ENCODE measurements at regions not wholly inside any gene's neighbourhood (a gene's known extent, or its start where the extent isn't known, plus 50 kb on each side); places are given as distances from the start of the nearest gene placed in this dataset.

DNA sequence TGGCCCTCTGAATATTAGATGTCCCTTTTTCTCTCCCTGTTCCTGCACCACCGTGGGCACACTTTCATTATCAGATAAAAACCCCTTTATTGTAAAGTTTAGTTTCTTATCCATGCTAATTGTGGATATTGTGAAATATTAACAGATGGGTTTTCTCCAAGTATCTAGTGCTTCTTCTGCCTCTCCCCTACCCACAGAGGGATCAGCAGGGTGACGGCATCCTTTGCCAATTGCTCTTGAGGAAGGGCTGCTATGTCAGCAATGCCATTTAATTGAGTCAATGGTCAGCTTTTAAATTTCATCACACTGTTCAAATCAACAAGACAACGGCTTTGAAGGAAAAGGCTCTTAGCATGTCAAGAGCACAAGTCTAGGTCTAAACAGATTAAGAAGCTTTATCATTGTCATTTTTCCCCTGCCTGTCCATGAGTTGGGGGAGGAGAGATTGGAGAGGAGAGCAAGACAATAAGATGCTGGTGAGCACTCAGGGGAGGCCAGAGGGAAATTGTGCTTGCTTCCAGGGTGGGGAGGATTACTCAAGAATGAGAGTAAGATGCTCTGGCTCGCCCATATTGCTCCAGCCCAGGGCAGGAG is 443.0 kb upstream of the CCL2 start:
- H3K27ac ChIP-seq, result no peak overlapping the region
- WGBS, 2 donors, result 62% methylated on average over 4 of the region's 4 CpGs
- no peak overlapping the region for H3K4me3 ChIP-seq (replicated peaks in 1 of 3)
- no peaks in the 10 kb centered on the region for H3K36me3 ChIP-seq
- no peaks in the 10 kb centered on the region for H3K9me3 ChIP-seq
- no peaks in the 10 kb centered on the region for H3K27me3 ChIP-seq
- no peak for TF ChIP-seq POLR2A (IDR thresholded peaks at IDR 0.05)
- TF ChIP-seq, protein P1, sequence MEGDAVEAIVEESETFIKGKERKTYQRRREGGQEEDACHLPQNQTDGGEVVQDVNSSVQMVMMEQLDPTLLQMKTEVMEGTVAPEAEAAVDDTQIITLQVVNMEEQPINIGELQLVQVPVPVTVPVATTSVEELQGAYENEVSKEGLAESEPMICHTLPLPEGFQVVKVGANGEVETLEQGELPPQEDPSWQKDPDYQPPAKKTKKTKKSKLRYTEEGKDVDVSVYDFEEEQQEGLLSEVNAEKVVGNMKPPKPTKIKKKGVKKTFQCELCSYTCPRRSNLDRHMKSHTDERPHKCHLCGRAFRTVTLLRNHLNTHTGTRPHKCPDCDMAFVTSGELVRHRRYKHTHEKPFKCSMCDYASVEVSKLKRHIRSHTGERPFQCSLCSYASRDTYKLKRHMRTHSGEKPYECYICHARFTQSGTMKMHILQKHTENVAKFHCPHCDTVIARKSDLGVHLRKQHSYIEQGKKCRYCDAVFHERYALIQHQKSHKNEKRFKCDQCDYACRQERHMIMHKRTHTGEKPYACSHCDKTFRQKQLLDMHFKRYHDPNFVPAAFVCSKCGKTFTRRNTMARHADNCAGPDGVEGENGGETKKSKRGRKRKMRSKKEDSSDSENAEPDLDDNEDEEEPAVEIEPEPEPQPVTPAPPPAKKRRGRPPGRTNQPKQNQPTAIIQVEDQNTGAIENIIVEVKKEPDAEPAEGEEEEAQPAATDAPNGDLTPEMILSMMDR (IDR thresholded peaks at IDR 0.05), result no peak
- H3K4me1 ChIP-seq, result no peaks in the 10 kb centered on the region
- no peak for DNase-seq
- intact Hi-C loops (cut with DNase I), result no loop called here

DNA sequence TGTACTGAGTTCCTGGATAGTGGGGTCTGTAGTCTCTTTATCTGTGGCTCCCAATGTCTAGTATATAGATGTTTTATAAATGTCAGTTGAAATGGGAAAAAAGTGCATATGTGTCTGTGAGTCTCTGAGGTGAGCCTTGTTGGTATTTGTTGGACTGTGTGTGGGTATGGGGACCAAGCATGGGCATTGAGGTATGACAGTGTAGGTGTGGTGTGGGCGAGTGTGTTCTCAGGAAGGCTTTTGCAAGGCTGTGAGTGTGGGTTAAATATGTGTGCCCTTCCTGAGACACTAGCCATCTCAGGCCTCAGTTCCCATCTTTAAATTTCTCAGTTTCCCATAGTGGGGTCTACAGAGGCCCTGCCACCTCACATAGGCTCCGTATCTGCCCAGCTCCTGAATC is 440.2 kb upstream of the CCL2 start:
- peaks cover 3% of the 10 kb centered on the region for H3K27me3 ChIP-seq
- no peak overlapping the region for H3K27ac ChIP-seq
- intact Hi-C loops (cut with DNase I), result no loop called here
- no peaks in the 10 kb centered on the region for H3K4me1 ChIP-seq
- no peak for DNase-seq
- H3K9me3 ChIP-seq, result no peaks in the 10 kb centered on the region
- no peaks in the 10 kb centered on the region for H3K36me3 ChIP-seq
- WGBS, 2 donors, result 59 to 89% methylated on average over 2 of the region's 2 CpGs
- no peak overlapping the region for H3K4me3 ChIP-seq (replicated peaks in 1 of 3)
- TF ChIP-seq, protein P1 (IDR thresholded peaks at IDR 0.05), result no peak

DNA sequence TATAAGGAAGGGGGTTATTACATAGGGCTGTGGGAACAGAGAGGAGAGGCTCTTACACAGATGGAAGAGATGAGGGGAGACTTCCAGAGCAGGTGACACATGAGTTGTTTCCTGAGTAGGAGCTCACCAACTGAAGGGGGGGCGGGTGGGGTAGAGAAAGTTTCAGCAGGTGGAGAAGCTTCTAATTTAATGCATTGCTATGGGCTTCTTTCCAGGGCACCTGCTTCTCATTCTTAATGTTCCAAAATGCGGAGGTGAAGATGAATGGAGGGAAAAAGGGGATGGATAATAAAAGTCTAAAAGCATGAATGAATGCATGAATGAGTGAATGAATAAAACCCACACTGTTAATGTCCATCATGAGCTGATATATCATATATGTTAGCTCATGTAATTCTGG is 439.0 kb upstream of the CCL2 start:
- Histone ChIP-seq H3K27me3 (peaks cover 3% of the 10 kb centered on the region), H3K9me3 (no peaks in the 10 kb centered on the region), H3K36me3 (no peaks in the 10 kb centered on the region), H3K27ac (no peak overlapping the region), H3K4me3 (replicated peaks in 1 of 3) (no peak overlapping the region), H3K4me1 (no peaks in the 10 kb centered on the region)
- no peak for TF ChIP-seq POLR2A (IDR thresholded peaks at IDR 0.05)
- TF ChIP-seq, protein P1 (IDR thresholded peaks at IDR 0.05), result no peak
- DNase-seq, result no peak
- 59 to 65% methylated on average over 2 of the region's 2 CpGs for WGBS, 2 donors
- intact Hi-C loops (cut with DNase I), result no loop called here

DNA sequence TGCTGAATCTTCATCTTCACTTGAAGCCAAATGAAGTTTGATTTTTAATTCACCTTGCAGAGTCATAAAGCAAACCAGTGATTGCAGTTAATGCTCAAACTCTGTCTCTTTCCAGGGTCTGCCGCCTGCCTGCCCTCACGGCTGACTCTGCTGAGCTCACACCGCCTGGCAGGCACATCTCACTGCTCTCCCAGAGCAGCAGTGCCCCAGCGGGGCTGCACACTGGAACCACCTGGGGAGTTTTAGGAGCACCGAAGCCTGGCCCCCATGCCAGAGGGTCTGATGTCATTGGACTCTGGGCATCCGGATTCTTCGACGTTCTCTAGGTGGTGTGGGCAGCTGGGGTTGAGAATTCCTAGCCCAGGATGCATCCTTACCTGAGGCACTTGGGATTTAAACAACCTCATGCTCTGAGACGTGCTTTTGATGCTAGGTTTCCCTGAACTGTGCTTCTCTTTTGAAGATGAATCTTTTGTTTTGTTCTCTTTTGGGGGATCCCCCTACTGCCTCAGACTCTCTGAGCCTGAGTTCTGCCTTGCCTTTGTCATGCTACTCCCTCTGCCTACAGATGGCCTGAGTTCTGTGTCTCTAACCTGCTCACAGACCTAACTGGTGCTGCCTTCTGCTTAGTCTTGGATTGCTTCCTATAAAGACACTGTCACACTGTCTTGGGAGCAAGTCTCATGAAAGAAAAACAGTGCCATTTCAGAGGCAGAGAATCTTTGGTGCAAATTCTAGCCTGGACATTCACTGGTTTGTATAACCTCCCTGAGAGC is 438.1 kb upstream of the CCL2 start:
- WGBS, 2 donors, result 56 to 80% methylated on average over 7 to 8 of the region's 9 CpGs
- Histone ChIP-seq H3K27me3 (peaks cover 3% of the 10 kb centered on the region), H3K27ac (no peak overlapping the region), H3K4me1 (no peaks in the 10 kb centered on the region), H3K9me3 (no peaks in the 10 kb centered on the region), H3K36me3 (no peaks in the 10 kb centered on the region), H3K4me3 (replicated peaks in 1 of 3) (no peak overlapping the region)
- TF ChIP-seq, protein P1 (IDR thresholded peaks at IDR 0.05), result no peak
- TF ChIP-seq POLR2A (IDR thresholded peaks at IDR 0.05), result no peak
- no peak for DNase-seq
- intact Hi-C loops (cut with DNase I), result no loop called here

DNA sequence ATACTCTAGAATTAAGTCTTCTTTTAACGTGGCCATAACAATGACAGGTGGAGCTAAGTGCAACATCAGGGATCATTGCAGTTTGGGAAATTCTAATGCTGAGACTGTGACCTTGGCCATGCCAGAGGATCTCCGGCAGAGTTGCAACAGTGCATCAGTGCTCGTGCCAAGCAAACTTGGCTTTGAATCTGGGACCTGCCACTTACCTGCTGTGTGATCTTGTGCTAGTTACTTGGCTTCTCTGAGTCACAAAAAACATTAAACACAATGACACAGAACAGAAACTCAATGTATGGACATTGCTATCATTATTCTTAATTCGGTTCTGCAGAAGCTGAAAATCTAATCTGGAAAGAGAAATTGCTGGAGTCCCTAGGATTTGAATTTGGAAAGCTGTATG is 435.5 kb upstream of the CCL2 start:
- H3K4me3 ChIP-seq (replicated peaks in 1 of 3), result no peak overlapping the region
- WGBS, 2 donors, result 72 to 92% methylated on average over 4 of the region's 4 CpGs

More for the DNA sequence above, 435.5 kb upstream of the CCL2 start:
- no peaks in the 10 kb centered on the region for H3K4me1 ChIP-seq
- no peak for TF ChIP-seq POLR2A (IDR thresholded peaks at IDR 0.05)
- TF ChIP-seq, protein P1 (IDR thresholded peaks at IDR 0.05), result no peak
- DNase-seq, result no peak
- no peak overlapping the region for H3K27ac ChIP-seq
- H3K36me3 ChIP-seq, result no peaks in the 10 kb centered on the region
- intact Hi-C loops (cut with DNase I), result no loop called here
- H3K27me3 ChIP-seq, result peaks cover 3% of the 10 kb centered on the region
- H3K9me3 ChIP-seq, result no peaks in the 10 kb centered on the region
